ENCODE measurements at regions not wholly inside any gene's neighbourhood (a gene's known extent, or its start where the extent isn't known, plus 50 kb on each side); places are given as distances from the start of the nearest gene placed in this dataset.
A peak's percentile ranks its signal among the peaks of the same experiment; 100 is the strongest.

DNA sequence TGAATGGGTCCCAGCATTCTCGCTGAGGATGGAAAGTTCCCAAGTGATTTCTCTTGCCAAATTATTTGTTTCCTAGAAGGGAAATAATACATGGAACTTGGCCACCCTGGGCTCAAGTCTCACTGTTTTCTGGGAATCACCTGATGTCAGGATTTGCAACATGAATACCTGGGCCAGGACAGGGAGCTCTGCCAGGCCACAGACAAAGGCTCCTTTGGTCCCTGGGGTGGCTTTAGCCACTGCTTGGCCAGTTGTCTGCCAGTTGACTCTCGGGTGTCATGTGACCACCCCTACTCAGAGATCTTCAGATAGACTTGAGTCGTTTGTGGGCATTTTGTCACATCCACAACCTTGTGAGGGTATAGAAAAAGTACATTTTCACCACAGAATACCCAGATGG lies 258.0 kb upstream of the HABP2 start:
- no peaks in the 10 kb centered on the region for H3K9me3 ChIP-seq (ENCODE audit: control insufficient read depth, insufficient read depth, low read depth, low read length)
- DNase-seq (ENCODE audit: low read depth in 2 of 2) = no peak
- H3K79me2 ChIP-seq (ENCODE audit: control insufficient read depth, insufficient read depth, low read length) = no peaks in the 10 kb centered on the region
- H3K4me3 ChIP-seq (replicated peaks in 1 of 4; ENCODE audit: control extremely low read depth in 1 of 4, insufficient read depth in 1 of 4, low read depth in 3 of 4, low read length in 4 of 4) = no peak overlapping the region
- no peak overlapping the region for H3K9ac ChIP-seq (ENCODE audit: insufficient read depth, low read length)
- no peaks in the 10 kb centered on the region for H3K36me3 ChIP-seq (ENCODE audit: control insufficient read depth, insufficient read depth, low read length)
- H4K20me1 ChIP-seq (ENCODE audit: control insufficient read depth, extremely low read depth, insufficient read depth, low read length) = no peaks in the 10 kb centered on the region
- H3K4me1 ChIP-seq (ENCODE audit: control insufficient read depth, extremely low read depth, insufficient read depth, low read length) = no peaks in the 10 kb centered on the region
- TF ChIP-seq EZH2 (IDR thresholded peaks at IDR 0.05; ENCODE audit: low read length, missing control alignments) = no peak
- TF ChIP-seq, protein P1, sequence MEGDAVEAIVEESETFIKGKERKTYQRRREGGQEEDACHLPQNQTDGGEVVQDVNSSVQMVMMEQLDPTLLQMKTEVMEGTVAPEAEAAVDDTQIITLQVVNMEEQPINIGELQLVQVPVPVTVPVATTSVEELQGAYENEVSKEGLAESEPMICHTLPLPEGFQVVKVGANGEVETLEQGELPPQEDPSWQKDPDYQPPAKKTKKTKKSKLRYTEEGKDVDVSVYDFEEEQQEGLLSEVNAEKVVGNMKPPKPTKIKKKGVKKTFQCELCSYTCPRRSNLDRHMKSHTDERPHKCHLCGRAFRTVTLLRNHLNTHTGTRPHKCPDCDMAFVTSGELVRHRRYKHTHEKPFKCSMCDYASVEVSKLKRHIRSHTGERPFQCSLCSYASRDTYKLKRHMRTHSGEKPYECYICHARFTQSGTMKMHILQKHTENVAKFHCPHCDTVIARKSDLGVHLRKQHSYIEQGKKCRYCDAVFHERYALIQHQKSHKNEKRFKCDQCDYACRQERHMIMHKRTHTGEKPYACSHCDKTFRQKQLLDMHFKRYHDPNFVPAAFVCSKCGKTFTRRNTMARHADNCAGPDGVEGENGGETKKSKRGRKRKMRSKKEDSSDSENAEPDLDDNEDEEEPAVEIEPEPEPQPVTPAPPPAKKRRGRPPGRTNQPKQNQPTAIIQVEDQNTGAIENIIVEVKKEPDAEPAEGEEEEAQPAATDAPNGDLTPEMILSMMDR (conservative IDR thresholded peaks at IDR 0.05 in 1 of 2, IDR thresholded peaks at IDR 0.05 in 1 of 2; ENCODE audit: low read depth in 1 of 2, low read length in 2 of 2) = no peak
- H3K27ac ChIP-seq (ENCODE audit: insufficient read depth, low read length) = no peak overlapping the region
- H2AFZ ChIP-seq (ENCODE audit: low read length) = no peak overlapping the region
- no peak overlapping the region for H3K4me2 ChIP-seq (ENCODE audit: extremely low read depth, insufficient read depth, low read length)
- H3K27me3 ChIP-seq (ENCODE audit: control insufficient read depth, insufficient read depth, low read length) = no peaks in the 10 kb centered on the region

DNA sequence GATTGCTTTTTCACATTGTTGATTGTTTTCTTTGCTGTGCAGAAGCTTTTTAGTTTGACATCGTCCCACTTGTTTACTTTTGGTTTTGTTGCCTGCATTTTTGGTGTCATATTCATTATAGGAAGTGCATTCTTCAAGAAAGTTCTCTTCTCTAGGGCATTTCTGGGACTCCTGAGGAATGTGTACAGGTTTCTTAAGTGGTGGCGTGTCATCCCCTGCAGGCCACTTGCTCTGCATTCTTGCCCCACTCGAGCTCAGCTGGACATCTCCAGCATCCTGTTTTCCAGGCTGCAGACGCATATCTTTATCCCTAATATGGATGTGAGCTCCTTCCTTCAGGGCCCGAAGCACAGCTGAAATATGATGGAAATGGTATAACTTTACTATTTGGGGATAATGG lies 255.6 kb upstream of the HABP2 start:
- no peaks in the 10 kb centered on the region for H3K9me3 ChIP-seq (ENCODE audit: control insufficient read depth, insufficient read depth, low read depth, low read length)
- H3K4me2 ChIP-seq (ENCODE audit: extremely low read depth, insufficient read depth, low read length) = no peak overlapping the region
- no peak overlapping the region for H3K4me3 ChIP-seq (replicated peaks in 1 of 4; ENCODE audit: control extremely low read depth in 1 of 4, insufficient read depth in 1 of 4, low read depth in 3 of 4, low read length in 4 of 4)

GRCh38 chr10:113298616-113299015 lies 254.2 kb upstream of the HABP2 start:
- Histone ChIP-seq H3K27me3 (ENCODE audit: control insufficient read depth, insufficient read depth, low read length) (no peaks in the 10 kb centered on the region), H2AFZ (ENCODE audit: low read length) (no peak overlapping the region), H3K27ac (ENCODE audit: insufficient read depth, low read length) (no peak overlapping the region), H3K79me2 (ENCODE audit: control insufficient read depth, insufficient read depth, low read length) (no peaks in the 10 kb centered on the region), H4K20me1 (ENCODE audit: control insufficient read depth, extremely low read depth, insufficient read depth, low read length) (no peaks in the 10 kb centered on the region), H3K4me2 (ENCODE audit: extremely low read depth, insufficient read depth, low read length) (no peak overlapping the region), H3K4me1 (ENCODE audit: control insufficient read depth, extremely low read depth, insufficient read depth, low read length) (no peaks in the 10 kb centered on the region), H3K9me3 (ENCODE audit: control insufficient read depth, insufficient read depth, low read depth, low read length) (no peaks in the 10 kb centered on the region), H3K4me3 (replicated peaks in 1 of 4; ENCODE audit: control extremely low read depth in 1 of 4, insufficient read depth in 1 of 4, low read depth in 3 of 4, low read length in 4 of 4) (no peak overlapping the region), H3K36me3 (ENCODE audit: control insufficient read depth, insufficient read depth, low read length) (no peaks in the 10 kb centered on the region), H3K9ac (ENCODE audit: insufficient read depth, low read length) (no peak overlapping the region)
- no peak for DNase-seq (ENCODE audit: low read depth in 2 of 2)
- no peak for TF ChIP-seq EZH2 (IDR thresholded peaks at IDR 0.05; ENCODE audit: low read length, missing control alignments)
- TF ChIP-seq, protein P1 (conservative IDR thresholded peaks at IDR 0.05 in 1 of 2, IDR thresholded peaks at IDR 0.05 in 1 of 2; ENCODE audit: low read depth in 1 of 2, low read length in 2 of 2) = no peak

More for the DNA sequence above, 255.6 kb upstream of the HABP2 start:
- Histone ChIP-seq H3K79me2 (ENCODE audit: control insufficient read depth, insufficient read depth, low read length) (no peaks in the 10 kb centered on the region), H4K20me1 (ENCODE audit: control insufficient read depth, extremely low read depth, insufficient read depth, low read length) (no peaks in the 10 kb centered on the region), H2AFZ (ENCODE audit: low read length) (no peak overlapping the region), H3K27ac (ENCODE audit: insufficient read depth, low read length) (no peak overlapping the region), H3K9ac (ENCODE audit: insufficient read depth, low read length) (no peak overlapping the region), H3K36me3 (ENCODE audit: control insufficient read depth, insufficient read depth, low read length) (no peaks in the 10 kb centered on the region), H3K27me3 (ENCODE audit: control insufficient read depth, insufficient read depth, low read length) (no peaks in the 10 kb centered on the region), H3K4me1 (ENCODE audit: control insufficient read depth, extremely low read depth, insufficient read depth, low read length) (no peaks in the 10 kb centered on the region)
- DNase-seq (ENCODE audit: low read depth in 2 of 2) = peak in 1 of 2 donors; percentile 61
- TF ChIP-seq, protein P1 (conservative IDR thresholded peaks at IDR 0.05 in 1 of 2, IDR thresholded peaks at IDR 0.05 in 1 of 2; ENCODE audit: low read depth in 1 of 2, low read length in 2 of 2) = no peak

Measured in fibroblast of lung (primary cell).